ENCODE measurements at regions not wholly inside any gene's neighbourhood (a gene's known extent, or its start where the extent isn't known, plus 50 kb on each side); places are given as distances from the start of the nearest gene placed in this dataset.

DNA sequence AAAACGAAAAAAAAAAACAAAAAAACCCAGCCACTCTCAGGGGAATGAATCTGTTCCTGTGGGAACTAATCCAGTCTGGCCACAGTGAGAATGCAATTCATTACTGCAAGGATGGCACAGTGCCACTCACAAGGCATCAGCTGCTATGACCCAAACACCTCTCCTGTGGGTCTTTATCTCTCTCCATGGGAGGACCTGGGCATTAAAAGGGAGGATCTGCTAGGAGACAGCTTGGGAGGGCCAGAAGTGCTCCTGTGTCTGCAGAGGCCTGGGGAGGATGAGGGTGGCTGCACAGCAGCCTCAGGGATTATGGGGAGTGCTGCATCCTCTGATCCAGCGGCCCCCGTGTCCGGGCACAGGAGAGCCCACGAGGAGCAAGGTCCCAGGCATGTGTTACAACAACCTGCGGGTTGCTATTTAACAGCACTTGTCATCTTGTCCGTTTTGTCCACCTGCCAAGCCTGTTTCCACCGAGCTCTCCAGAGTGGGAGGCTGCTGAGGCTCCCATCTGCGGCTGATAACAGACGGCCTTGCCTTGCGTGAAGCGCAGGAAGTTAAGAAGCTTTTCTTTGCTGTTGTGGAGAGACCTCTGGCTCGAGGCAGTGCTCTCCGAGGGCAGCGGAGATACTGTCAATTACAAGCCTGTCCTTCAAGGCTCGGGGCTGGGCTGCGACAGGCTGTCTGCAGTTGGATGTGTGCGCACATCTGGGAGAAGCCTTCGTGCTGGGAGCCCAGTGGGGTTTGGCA is 97.7 kb downstream of the NXPE2 start:
- Histone ChIP-seq H3K4me3 (ENCODE audit: low read length) (no peak overlapping the region), H4K20me1 (ENCODE audit: low read length) (no peaks in the 10 kb centered on the region), H3K4me2 (ENCODE audit: low read length) (no peak overlapping the region), H3K9ac (ENCODE audit: low read length) (no peak overlapping the region), H3K27ac (ENCODE audit: low read length) (no peak overlapping the region), H3K9me2 (replicated peaks; ENCODE audit: low read length) (no peaks in the 10 kb centered on the region), H3K79me2 (ENCODE audit: low read length) (no peaks in the 10 kb centered on the region), H2AFZ (ENCODE audit: low read length) (no peak overlapping the region), H3K27me3 (ENCODE audit: low read length) (peaks cover 47% of the 10 kb centered on the region; the same call in 1 of the 2 replicates), H3K4me1 (ENCODE audit: insufficient read depth, low read length) (no peaks in the 10 kb centered on the region), H3K9me3 (ENCODE audit: low read length) (no peaks in the 10 kb centered on the region), H3F3A (ENCODE audit: low read length, unreplicated experiment) (no peaks in the 10 kb centered on the region), H3K36me3 (ENCODE audit: low read depth, low read length) (no peaks in the 10 kb centered on the region)
- intact Hi-C loops (cut with micrococcal nuclease): no loop called here
- ATAC-seq (no peak), DNase-seq (no peak)
- CTCF ChIA-PET: no interaction called here
- no TSS peak for BruUV-seq (replicated peaks)
- POLR2A ChIA-PET (ENCODE audit: unreplicated experiment): no interaction called here
- TF ChIP-seq, protein P1, sequence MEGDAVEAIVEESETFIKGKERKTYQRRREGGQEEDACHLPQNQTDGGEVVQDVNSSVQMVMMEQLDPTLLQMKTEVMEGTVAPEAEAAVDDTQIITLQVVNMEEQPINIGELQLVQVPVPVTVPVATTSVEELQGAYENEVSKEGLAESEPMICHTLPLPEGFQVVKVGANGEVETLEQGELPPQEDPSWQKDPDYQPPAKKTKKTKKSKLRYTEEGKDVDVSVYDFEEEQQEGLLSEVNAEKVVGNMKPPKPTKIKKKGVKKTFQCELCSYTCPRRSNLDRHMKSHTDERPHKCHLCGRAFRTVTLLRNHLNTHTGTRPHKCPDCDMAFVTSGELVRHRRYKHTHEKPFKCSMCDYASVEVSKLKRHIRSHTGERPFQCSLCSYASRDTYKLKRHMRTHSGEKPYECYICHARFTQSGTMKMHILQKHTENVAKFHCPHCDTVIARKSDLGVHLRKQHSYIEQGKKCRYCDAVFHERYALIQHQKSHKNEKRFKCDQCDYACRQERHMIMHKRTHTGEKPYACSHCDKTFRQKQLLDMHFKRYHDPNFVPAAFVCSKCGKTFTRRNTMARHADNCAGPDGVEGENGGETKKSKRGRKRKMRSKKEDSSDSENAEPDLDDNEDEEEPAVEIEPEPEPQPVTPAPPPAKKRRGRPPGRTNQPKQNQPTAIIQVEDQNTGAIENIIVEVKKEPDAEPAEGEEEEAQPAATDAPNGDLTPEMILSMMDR (conservative IDR thresholded peaks at IDR 0.05; ENCODE audit: low read depth, low read length): no peak
- TF ChIP-seq EZH2 (IDR thresholded peaks at IDR 0.05; ENCODE audit: low read length, unreplicated experiment) (no peak), EZH2phosphoT487 (IDR thresholded peaks at IDR 0.05; ENCODE audit: borderline replicate concordance, low read length) (no peak)

DNA sequence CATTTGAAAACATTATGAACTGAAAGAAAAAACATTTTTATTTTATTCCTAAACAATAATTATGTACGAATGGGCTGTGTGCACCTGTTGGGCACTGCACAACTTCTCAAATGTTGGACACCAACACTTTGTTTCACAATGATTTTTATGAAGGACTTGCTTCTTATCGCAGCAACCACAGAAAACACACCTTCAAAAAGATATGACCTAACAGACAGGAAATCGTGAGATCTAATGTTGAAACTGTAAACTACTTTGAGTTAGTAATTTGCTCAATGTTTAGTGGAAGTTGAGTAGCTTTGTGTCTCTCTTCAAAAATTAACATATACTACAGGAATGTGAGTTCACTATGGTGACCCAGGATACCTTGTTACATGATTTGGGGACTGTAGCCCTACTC is 98.6 kb downstream of the NXPE2 start:
- ATAC-seq (no peak), DNase-seq (no peak)
- intact Hi-C loops (cut with micrococcal nuclease): no loop called here
- no peak overlapping the region for H3K9ac ChIP-seq (ENCODE audit: low read length)
- no peaks in the 10 kb centered on the region for H4K20me1 ChIP-seq (ENCODE audit: low read length)
- H3K4me2 ChIP-seq (ENCODE audit: low read length): no peak overlapping the region
- TF ChIP-seq, protein P1 (conservative IDR thresholded peaks at IDR 0.05; ENCODE audit: low read depth, low read length): no peak
- TF ChIP-seq EZH2phosphoT487 (IDR thresholded peaks at IDR 0.05; ENCODE audit: borderline replicate concordance, low read length) (no peak), EZH2 (IDR thresholded peaks at IDR 0.05; ENCODE audit: low read length, unreplicated experiment) (no peak)
- POLR2A ChIA-PET (ENCODE audit: unreplicated experiment): no interaction called here
- BruUV-seq (replicated peaks): no TSS peak
- H3K36me3 ChIP-seq (ENCODE audit: low read depth, low read length): no peaks in the 10 kb centered on the region
- peaks cover 46% of the 10 kb centered on the region; the same call in 1 of the 2 replicates for H3K27me3 ChIP-seq (ENCODE audit: low read length)
- H3K79me2 ChIP-seq (ENCODE audit: low read length): no peaks in the 10 kb centered on the region
- no peaks in the 10 kb centered on the region for H3K9me3 ChIP-seq (ENCODE audit: low read length)
- H3K9me2 ChIP-seq (replicated peaks; ENCODE audit: low read length): no peaks in the 10 kb centered on the region
- no peak overlapping the region for H2AFZ ChIP-seq (ENCODE audit: low read length)
- H3K4me3 ChIP-seq (ENCODE audit: low read length): no peak overlapping the region
- H3K27ac ChIP-seq (ENCODE audit: low read length): no peak overlapping the region
- H3K4me1 ChIP-seq (ENCODE audit: insufficient read depth, low read length): no peaks in the 10 kb centered on the region
- CTCF ChIA-PET: no interaction called here
- H3F3A ChIP-seq (ENCODE audit: low read length, unreplicated experiment): no peaks in the 10 kb centered on the region

DNA sequence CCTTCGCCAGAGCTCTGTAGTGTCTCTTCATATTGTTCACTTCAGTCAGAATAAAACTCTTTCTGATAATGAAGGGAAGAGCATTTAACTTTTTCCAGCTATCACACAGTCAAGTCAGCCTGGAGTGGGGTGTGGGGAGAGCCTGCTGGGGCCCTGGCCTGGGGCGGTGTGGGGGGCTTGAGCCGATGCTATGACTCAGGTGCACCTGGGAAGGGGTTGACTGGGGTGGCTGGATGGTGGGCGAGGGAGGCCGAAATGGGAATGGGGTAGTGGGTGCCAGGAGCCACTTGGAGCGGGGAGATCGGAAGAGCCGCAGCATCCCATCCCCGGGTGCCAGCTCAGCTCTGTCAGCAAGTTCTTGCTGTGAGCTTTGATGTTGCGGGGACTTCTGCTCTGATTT is 100.9 kb downstream of the NXPE2 start:
- H3K4me2 ChIP-seq (ENCODE audit: low read length): no peak overlapping the region
- no peaks in the 10 kb centered on the region for H3F3A ChIP-seq (ENCODE audit: low read length, unreplicated experiment)
- H3K9me3 ChIP-seq (ENCODE audit: low read length): no peaks in the 10 kb centered on the region
- intact Hi-C loops (cut with micrococcal nuclease): no loop called here
- CTCF ChIA-PET: no interaction called here
- no peaks in the 10 kb centered on the region for H3K79me2 ChIP-seq (ENCODE audit: low read length)
- H2AFZ ChIP-seq (ENCODE audit: low read length): no peak overlapping the region
- DNase-seq (no peak), ATAC-seq (no peak)
- H3K4me1 ChIP-seq (ENCODE audit: insufficient read depth, low read length): no peaks in the 10 kb centered on the region
- no peak overlapping the region for H3K9ac ChIP-seq (ENCODE audit: low read length)
- no peaks in the 10 kb centered on the region for H3K9me2 ChIP-seq (replicated peaks; ENCODE audit: low read length)
- H3K36me3 ChIP-seq (ENCODE audit: low read depth, low read length): no peaks in the 10 kb centered on the region
- H4K20me1 ChIP-seq (ENCODE audit: low read length): no peaks in the 10 kb centered on the region
- no peak overlapping the region for H3K27ac ChIP-seq (ENCODE audit: low read length)
- POLR2A ChIA-PET (ENCODE audit: unreplicated experiment): no interaction called here
- TF ChIP-seq EZH2 (IDR thresholded peaks at IDR 0.05; ENCODE audit: low read length, unreplicated experiment) (no peak), EZH2phosphoT487 (IDR thresholded peaks at IDR 0.05; ENCODE audit: borderline replicate concordance, low read length) (no peak)
- TF ChIP-seq, protein P1 (conservative IDR thresholded peaks at IDR 0.05; ENCODE audit: low read depth, low read length): no peak
- no TSS peak for BruUV-seq (replicated peaks)
- no peak overlapping the region for H3K4me3 ChIP-seq (ENCODE audit: low read length)
- H3K27me3 ChIP-seq (ENCODE audit: low read length): peaks cover 47% of the 10 kb centered on the region

Measured in PC-3 (cell line).